ENCODE measurements at regions not wholly inside any gene's neighbourhood (a gene's known extent, or its start where the extent isn't known, plus 50 kb on each side); places are given as distances from the start of the nearest gene placed in this dataset.

- H3K27ac ChIP-seq (ENCODE audit: low read length), result no peak overlapping the region
These were observed 72.6 kb downstream of the TENT5C start for GRCh38 chr1:117678246-117678977.

GRCh38 chr1:117679299-117679698, 73.5 kb downstream of the TENT5C start:
- H3K4me3 ChIP-seq (ENCODE audit: low read length), result no peak overlapping the region
- no peaks in the 10 kb centered on the region for H3K79me2 ChIP-seq (ENCODE audit: low read length)
- H3K4me1 ChIP-seq (ENCODE audit: low read length), result peaks cover 20% of the 10 kb centered on the region
- no peak overlapping the region for H3K27ac ChIP-seq (ENCODE audit: low read length)
- no peaks in the 10 kb centered on the region for H3K27me3 ChIP-seq (ENCODE audit: low read depth, low read length)
- no peak overlapping the region for H3K4me2 ChIP-seq (ENCODE audit: low read length)
- no peaks in the 10 kb centered on the region for H4K20me1 ChIP-seq (ENCODE audit: insufficient read depth, low read length)
- H3K9me3 ChIP-seq (ENCODE audit: insufficient read depth, low read length), result no peaks in the 10 kb centered on the region
- H2AFZ ChIP-seq (ENCODE audit: low read depth, low read length), result no peak overlapping the region
- H3K9ac ChIP-seq (ENCODE audit: low read length), result no peak overlapping the region
- no peaks in the 10 kb centered on the region for H3K36me3 ChIP-seq (replicated peaks; ENCODE audit: low read depth, low read length)
- TF ChIP-seq EZH2phosphoT487 (IDR thresholded peaks at IDR 0.05; ENCODE audit: low read depth) (no peak), CTCF (IDR thresholded peaks at IDR 0.05; ENCODE audit: low read depth, low read length) (no peak)

More at GRCh38 chr1:117678246-117678977, 72.6 kb downstream of the TENT5C start:
- no peak overlapping the region for H2AFZ ChIP-seq (ENCODE audit: low read depth, low read length)
- no peaks in the 10 kb centered on the region for H3K9me3 ChIP-seq (ENCODE audit: insufficient read depth, low read length)
- H3K4me1 ChIP-seq (ENCODE audit: low read length), result peaks cover 23% of the 10 kb centered on the region
- no peak overlapping the region for H3K9ac ChIP-seq (ENCODE audit: low read length)
- no peaks in the 10 kb centered on the region; the same call in 1 of the 2 replicates for H3K27me3 ChIP-seq (ENCODE audit: low read depth, low read length)
- no peak for TF ChIP-seq EZH2phosphoT487 (IDR thresholded peaks at IDR 0.05; ENCODE audit: low read depth)
- no peak for TF ChIP-seq CTCF (IDR thresholded peaks at IDR 0.05; ENCODE audit: low read depth, low read length)
- H3K4me2 ChIP-seq (ENCODE audit: low read length), result no peak overlapping the region
- no peaks in the 10 kb centered on the region for H3K36me3 ChIP-seq (replicated peaks; ENCODE audit: low read depth, low read length)
- H3K4me3 ChIP-seq (ENCODE audit: low read length), result no peak overlapping the region
- H4K20me1 ChIP-seq (ENCODE audit: insufficient read depth, low read length), result no peaks in the 10 kb centered on the region
- no peaks in the 10 kb centered on the region for H3K79me2 ChIP-seq (ENCODE audit: low read length)

- peaks cover 16% of the 10 kb centered on the region for H3K4me1 ChIP-seq (ENCODE audit: low read length)
- no peaks in the 10 kb centered on the region for H3K27me3 ChIP-seq (ENCODE audit: low read depth, low read length)
- H3K36me3 ChIP-seq (replicated peaks; ENCODE audit: low read depth, low read length), result no peaks in the 10 kb centered on the region
- no peak overlapping the region for H3K27ac ChIP-seq (ENCODE audit: low read length)
- no peak overlapping the region for H3K4me2 ChIP-seq (ENCODE audit: low read length)
- H2AFZ ChIP-seq (ENCODE audit: low read depth, low read length), result no peak overlapping the region
- H3K79me2 ChIP-seq (ENCODE audit: low read length), result no peaks in the 10 kb centered on the region
- no peak for TF ChIP-seq EZH2phosphoT487 (IDR thresholded peaks at IDR 0.05; ENCODE audit: low read depth)
- TF ChIP-seq CTCF (IDR thresholded peaks at IDR 0.05; ENCODE audit: low read depth, low read length), result no peak
- no peaks in the 10 kb centered on the region for H3K9me3 ChIP-seq (ENCODE audit: insufficient read depth, low read length)
- H4K20me1 ChIP-seq (ENCODE audit: insufficient read depth, low read length), result no peaks in the 10 kb centered on the region
- no peak overlapping the region for H3K4me3 ChIP-seq (ENCODE audit: low read length)
- no peak overlapping the region for H3K9ac ChIP-seq (ENCODE audit: low read length)
These were observed 74.0 kb downstream of the TENT5C start for GRCh38 chr1:117679868-117680267.

GRCh38 chr1:117680316-117681002, 74.6 kb downstream of the TENT5C start:
- H3K9ac ChIP-seq (ENCODE audit: low read length), result no peak overlapping the region
- no peak overlapping the region for H3K4me2 ChIP-seq (ENCODE audit: low read length)
- no peak overlapping the region for H2AFZ ChIP-seq (ENCODE audit: low read depth, low read length)
- H3K9me3 ChIP-seq (ENCODE audit: insufficient read depth, low read length), result no peaks in the 10 kb centered on the region
- H4K20me1 ChIP-seq (ENCODE audit: insufficient read depth, low read length), result no peaks in the 10 kb centered on the region
- H3K79me2 ChIP-seq (ENCODE audit: low read length), result no peaks in the 10 kb centered on the region
- no peak overlapping the region for H3K4me3 ChIP-seq (ENCODE audit: low read length)
- TF ChIP-seq EZH2phosphoT487 (IDR thresholded peaks at IDR 0.05; ENCODE audit: low read depth), result no peak
- TF ChIP-seq CTCF (IDR thresholded peaks at IDR 0.05; ENCODE audit: low read depth, low read length), result no peak
- no peaks in the 10 kb centered on the region for H3K36me3 ChIP-seq (replicated peaks; ENCODE audit: low read depth, low read length)
- H3K27ac ChIP-seq (ENCODE audit: low read length), result no peak overlapping the region
- H3K4me1 ChIP-seq (ENCODE audit: low read length), result peaks cover 16% of the 10 kb centered on the region
- no peaks in the 10 kb centered on the region for H3K27me3 ChIP-seq (ENCODE audit: low read depth, low read length)

Data from OCI-LY3 (cell line).